Activated T-cell treated with anti-CD3 and anti-CD28 coated beads, Interleukin-2, amount 50 U/mL, for 72 hours (primary cell): ENCODE measurements at regions not wholly inside any gene's neighbourhood (a gene's known extent, or its start where the extent isn't known, plus 50 kb on each side); places are given as distances from the start of the nearest gene placed in this dataset.
"Not testable (repeated sequence)": the region's sequence is repeated elsewhere in the genome, so short reads cannot be mapped to it uniquely, and the experiment has no call there.

Experiments used
- ATAC-seq, 2 donors: fragments of 150-1000 bp; cut with Tn5 transposase; replicated peaks in 1 of 2; 2 replicates each; pipeline ENCODE4 v1.10.0; 2021; ENCODE audit warnings: moderate library complexity in 2 of 2, mild to moderate bottlenecking in 1 of 2
- DNase-seq, 2 donors: peaks; one replicate each; pipeline ENCODE4 v3.0.0; 2021 to 2022; ENCODE audit warnings: mixed read lengths in 1 of 2
- H3K27ac Mint-ChIP-seq: one replicate; pipeline ENCODE4 v1.8.0; 2022; ENCODE audit warnings: mild to moderate bottlenecking, moderate library complexity, mixed read lengths
- H3K27me3 Mint-ChIP-seq: one replicate; pipeline ENCODE4 v1.8.0; 2022; ENCODE audit warnings: low read depth, mixed read lengths
- H3K36me3 Mint-ChIP-seq, 2 donors: one replicate each; pipeline ENCODE4 v1.8.0; 2022; ENCODE audit warnings: mixed read lengths in 2 of 2, mild to moderate bottlenecking in 1 of 2; ENCODE audit not compliant: insufficient read depth in 2 of 2
- H3K4me1 Mint-ChIP-seq: one replicate; pipeline ENCODE4 v1.8.0; 2022; ENCODE audit warnings: low read depth, mixed read lengths
- H3K4me3 Mint-ChIP-seq, 2 donors: one replicate each; pipeline ENCODE4 v1.8.0; 2022; ENCODE audit warnings: mild to moderate bottlenecking in 2 of 2, mixed read lengths in 2 of 2, moderate library complexity in 2 of 2
- H3K9me3 Mint-ChIP-seq, 2 donors: one replicate each; pipeline ENCODE4 v1.8.0; 2022; ENCODE audit warnings: mixed read lengths in 2 of 2

DNA sequence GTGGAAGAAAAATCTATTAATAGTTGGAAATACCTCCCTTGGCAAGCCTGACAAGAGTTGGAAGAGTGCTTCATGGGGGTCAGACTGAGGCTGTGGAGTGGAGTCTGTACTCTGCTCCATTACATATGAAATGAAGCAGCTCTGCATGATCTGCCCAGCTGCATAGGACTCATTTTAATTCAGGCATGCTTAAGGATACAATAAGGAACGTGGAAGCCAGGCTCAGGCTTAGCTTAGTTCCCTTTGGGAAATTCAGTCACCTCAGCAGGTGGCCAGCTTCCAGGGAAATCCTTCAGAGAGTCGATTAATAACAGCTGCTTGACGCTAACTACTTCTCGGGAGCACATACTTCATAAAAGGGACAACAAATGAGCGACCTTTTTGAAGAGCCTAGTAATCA is 1672.9 kb upstream of the WWC1 start:
- ATAC-seq = no peak
- Mint-ChIP-seq H3K9me3 (peaks cover 8 to 11% of the 10 kb centered on the region in 2 donors), H3K4me1 (no peaks in the 10 kb centered on the region), H3K27ac (no peak overlapping the region), H3K27me3 (no peaks in the 10 kb centered on the region), H3K4me3 (no peak overlapping the region), H3K36me3 (no peaks in the 10 kb centered on the region)
- DNase-seq = no peak

DNA sequence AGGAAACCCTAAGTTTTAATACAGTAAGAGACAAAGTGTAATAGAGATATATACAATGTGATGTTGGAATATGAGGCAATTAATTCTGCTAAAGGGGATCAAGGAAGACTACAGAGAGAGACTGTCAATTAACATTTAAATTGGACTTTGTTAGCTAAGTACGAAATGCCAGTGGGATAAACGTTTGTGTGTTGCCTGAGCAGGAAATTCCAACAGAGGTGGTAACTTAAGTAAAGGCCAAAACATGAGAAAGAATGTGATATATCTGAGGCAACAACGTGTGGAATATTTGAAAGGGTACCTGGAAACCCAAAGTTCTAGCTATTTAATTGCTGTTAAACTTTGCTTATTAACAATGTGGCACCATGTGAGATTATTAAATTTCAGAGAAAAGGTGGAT is 1666.9 kb upstream of the WWC1 start:
- no peak for DNase-seq
- H3K36me3 Mint-ChIP-seq = no peaks in the 10 kb centered on the region
- no peak overlapping the region for H3K27ac Mint-ChIP-seq
- H3K27me3 Mint-ChIP-seq = no peaks in the 10 kb centered on the region
- no peak for ATAC-seq
- H3K4me1 Mint-ChIP-seq = no peaks in the 10 kb centered on the region
- H3K4me3 Mint-ChIP-seq = no peak overlapping the region
- peaks cover 6 to 9% of the 10 kb centered on the region in 2 donors for H3K9me3 Mint-ChIP-seq

DNA sequence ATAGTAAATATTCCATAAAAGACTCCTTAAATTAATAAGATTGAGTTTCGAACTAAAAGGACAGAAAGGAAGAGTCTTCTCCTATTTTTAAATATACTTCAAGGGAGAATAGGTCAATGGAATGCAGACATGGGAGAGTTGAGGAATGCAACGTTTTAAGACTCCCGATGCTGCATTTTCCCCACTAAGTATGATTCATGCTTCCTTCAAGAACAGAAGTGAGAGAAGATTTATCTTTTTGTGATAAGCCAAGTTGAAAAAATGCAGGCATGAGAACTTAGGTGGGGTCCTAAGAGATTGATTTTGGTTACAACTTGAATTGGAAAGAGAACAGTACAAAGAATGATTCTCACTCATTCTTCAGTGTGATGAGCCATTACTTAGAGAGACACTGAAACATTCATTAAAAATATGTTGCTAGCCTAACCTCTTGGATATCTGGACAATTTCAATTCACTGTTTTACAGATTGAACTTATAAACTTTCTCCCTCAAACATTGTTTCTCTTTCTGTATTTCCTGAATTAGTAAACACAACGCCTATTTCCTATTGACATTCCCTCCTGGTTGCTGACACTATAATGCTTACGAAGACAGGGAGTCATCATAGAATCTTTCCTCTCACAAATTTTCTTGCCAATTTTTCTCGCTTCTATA is 1666.1 kb upstream of the WWC1 start:
- H3K27me3 Mint-ChIP-seq = no peaks in the 10 kb centered on the region
- no peaks in the 10 kb centered on the region for H3K4me1 Mint-ChIP-seq
- no peak for DNase-seq
- peaks cover 3 to 6% of the 10 kb centered on the region in 2 donors for H3K9me3 Mint-ChIP-seq
- no peak for ATAC-seq
- H3K27ac Mint-ChIP-seq = no peak overlapping the region
- no peak overlapping the region for H3K4me3 Mint-ChIP-seq
- no peaks in the 10 kb centered on the region for H3K36me3 Mint-ChIP-seq

DNA sequence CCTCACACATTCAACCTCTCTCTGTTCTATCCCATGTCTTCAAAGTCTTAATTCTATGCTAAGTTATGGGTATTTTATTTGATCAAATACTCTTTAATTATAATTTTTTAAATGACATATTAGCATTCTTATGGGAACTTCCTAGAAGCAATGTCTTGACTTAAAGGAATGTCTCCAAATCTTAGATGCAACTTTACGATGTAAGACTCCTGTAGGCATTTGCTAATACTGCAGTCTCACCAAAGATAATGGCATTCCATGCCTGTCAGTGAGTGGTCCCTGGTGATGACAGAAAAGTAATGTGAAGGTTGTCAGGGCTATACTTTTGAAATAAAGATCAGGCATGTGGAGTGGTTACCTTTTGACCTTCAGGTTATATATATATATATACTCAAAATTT is 1654.2 kb upstream of the WWC1 start:
- Mint-ChIP-seq H3K27me3 (no peaks in the 10 kb centered on the region), H3K4me1 (no peaks in the 10 kb centered on the region), H3K4me3 (no peak overlapping the region)

DNA sequence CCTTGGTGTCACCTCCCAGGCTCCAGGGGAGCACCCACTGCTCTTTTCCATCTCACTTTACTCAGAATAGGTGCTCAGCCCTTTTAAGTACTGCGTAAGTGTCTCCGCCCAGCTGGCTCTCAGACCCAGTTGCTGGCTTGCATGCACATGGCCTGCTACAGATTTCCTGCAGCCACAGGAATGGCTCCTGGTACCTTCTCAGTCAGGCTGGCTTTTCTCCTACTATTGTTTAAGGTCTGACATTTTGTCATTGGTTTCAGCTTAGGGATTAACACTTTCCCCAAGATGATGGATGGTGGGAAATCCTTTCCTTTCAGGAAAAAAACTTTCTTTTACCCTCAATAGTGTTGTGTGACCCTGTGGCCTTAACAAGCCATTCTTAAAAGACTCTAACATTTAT is 1652.3 kb upstream of the WWC1 start:
- ATAC-seq (no peak), DNase-seq (no peak)
- H3K9me3 Mint-ChIP-seq = peaks cover 0 to 3% of the 10 kb centered on the region in 2 donors
- H3K36me3 Mint-ChIP-seq = no peaks in the 10 kb centered on the region
- H3K27me3 Mint-ChIP-seq = no peaks in the 10 kb centered on the region
- H3K27ac Mint-ChIP-seq = no peak overlapping the region
- no peaks in the 10 kb centered on the region for H3K4me1 Mint-ChIP-seq
- no peak overlapping the region for H3K4me3 Mint-ChIP-seq

More for the DNA sequence above, 1654.2 kb upstream of the WWC1 start:
- Mint-ChIP-seq H3K27ac (no peak overlapping the region), H3K9me3 (peaks cover 2 to 3% of the 10 kb centered on the region in 2 donors), H3K36me3 (no peaks in the 10 kb centered on the region)
- DNase-seq = no peak
- no peak for ATAC-seq

DNA sequence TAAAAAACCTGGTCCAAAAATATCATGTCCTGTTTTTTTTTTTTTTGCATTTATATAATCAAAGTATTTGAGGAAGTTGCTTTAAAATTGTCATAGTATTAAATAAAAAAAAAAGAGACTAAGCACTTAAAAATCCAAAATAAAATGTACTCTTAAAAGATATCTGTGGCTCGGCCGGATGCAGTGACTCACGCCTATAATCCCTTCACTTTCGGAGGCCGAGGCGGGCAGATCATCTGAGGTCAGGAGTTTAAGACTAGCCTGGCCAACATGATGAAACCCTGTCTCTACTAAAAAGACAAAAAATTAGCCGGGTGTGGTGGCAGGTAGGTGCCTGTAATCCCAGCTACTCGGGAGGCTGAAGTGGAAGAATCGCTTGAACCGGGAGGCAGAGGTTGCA is 1651.3 kb upstream of the WWC1 start:
- H3K27me3 Mint-ChIP-seq, H3K4me1 Mint-ChIP-seq, H3K9me3 Mint-ChIP-seq, DNase-seq, ATAC-seq, H3K27ac Mint-ChIP-seq, H3K4me3 Mint-ChIP-seq, H3K36me3 Mint-ChIP-seq: not testable (repeated sequence)

DNA sequence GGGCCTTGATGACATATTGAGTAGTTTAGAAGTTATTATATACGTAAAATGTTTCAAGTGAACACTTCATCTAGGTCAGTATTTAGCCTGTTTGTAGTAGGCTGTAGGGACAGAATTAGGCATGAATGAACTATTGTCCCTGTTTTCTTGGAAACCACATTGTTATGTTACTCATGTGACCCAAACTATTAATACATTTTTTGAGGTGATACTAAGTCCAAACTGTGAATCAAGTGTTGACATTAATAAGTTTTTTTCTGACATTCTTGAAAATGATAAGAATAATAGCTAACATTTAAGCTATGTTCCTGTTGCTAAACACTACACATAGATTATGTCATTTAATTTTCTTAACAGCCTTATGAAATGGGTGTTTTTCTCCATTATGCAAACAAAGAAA is 1642.7 kb upstream of the WWC1 start:
- ATAC-seq (no peak), DNase-seq (no peak)
- H3K27ac Mint-ChIP-seq = no peak overlapping the region
- H3K9me3 Mint-ChIP-seq = peaks cover 5% of the 10 kb centered on the region in 2 donors
- peaks cover 0 to under 1% of the 10 kb centered on the region in 2 donors for H3K36me3 Mint-ChIP-seq
- no peaks in the 10 kb centered on the region for H3K27me3 Mint-ChIP-seq
- H3K4me3 Mint-ChIP-seq = no peak overlapping the region
- H3K4me1 Mint-ChIP-seq = no peaks in the 10 kb centered on the region

DNA sequence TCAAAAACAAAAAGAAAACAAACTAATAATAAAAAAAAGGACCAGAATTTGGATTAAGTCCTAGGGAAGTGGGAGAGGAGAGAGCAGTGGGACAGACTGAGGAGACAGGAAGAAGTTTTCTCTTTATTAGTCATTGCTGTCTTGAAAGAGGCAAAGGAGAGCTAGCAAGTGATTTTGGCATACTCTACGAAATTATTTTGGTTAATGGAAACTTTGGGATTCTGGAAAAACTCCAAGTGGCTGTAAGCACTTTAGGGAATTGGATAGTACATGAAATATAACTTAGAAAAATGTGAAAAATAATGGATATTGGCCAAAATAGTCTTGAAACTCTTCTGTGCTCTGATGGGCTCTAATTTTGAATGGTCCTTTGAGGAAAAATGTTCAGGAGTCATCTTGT is 1641.8 kb upstream of the WWC1 start:
- Mint-ChIP-seq H3K27me3 (no peaks in the 10 kb centered on the region), H3K36me3 (peaks cover 0 to 1% of the 10 kb centered on the region in 2 donors), H3K9me3 (peaks cover under 1 to 3% of the 10 kb centered on the region in 2 donors)

DNA sequence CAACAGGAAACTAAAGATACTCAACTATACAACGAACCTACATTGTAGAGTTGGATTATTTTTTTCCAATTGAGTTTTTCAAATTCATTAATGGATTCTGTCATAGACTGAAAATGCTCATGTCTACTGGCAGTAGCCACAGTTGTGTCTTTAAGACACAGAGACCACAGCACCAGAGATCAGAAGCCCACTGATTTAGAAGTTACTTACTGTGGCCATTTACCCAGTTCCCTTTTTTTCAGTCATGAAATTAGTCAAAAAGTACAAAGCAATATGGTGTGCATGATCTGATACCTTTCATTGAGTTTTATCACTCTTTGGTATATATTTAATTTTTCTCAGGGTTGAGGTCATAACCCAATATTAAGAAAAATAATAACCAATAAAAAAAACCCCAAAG is 1640.2 kb upstream of the WWC1 start:
- ATAC-seq = no peak
- no peak overlapping the region for H3K27ac Mint-ChIP-seq
- no peak for DNase-seq

More for the DNA sequence above, 1641.8 kb upstream of the WWC1 start:
- DNase-seq = no peak
- H3K27ac Mint-ChIP-seq = no peak overlapping the region
- H3K4me3 Mint-ChIP-seq = no peak overlapping the region
- no peak for ATAC-seq
- no peaks in the 10 kb centered on the region for H3K4me1 Mint-ChIP-seq

DNA sequence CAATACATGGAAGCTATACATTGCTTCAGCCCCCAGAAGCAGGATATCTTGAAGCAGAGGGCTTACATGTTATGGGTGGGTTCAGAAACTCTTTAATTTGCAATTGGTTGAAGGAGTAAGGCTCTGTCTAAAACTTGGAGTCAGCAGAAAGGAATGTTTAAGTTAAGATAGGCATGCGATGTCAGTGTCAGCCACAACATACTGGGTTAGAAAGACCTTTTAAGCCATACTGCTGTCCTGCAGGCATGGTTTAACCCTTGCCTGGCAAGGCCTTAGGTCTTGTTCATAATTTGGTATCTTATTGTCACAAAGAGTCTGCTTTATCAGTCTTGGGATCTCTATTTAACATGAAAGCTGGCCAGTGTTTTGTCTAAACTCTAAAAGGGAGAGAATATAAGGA is 1619.6 kb upstream of the WWC1 start:
- no peaks in the 10 kb centered on the region for H3K4me1 Mint-ChIP-seq
- H3K36me3 Mint-ChIP-seq = peaks cover 0 to 2% of the 10 kb centered on the region in 2 donors
- peaks cover 9 to 12% of the 10 kb centered on the region in 2 donors for H3K9me3 Mint-ChIP-seq
- ATAC-seq (no peak), DNase-seq (no peak)
- H3K4me3 Mint-ChIP-seq = no peak overlapping the region
- H3K27ac Mint-ChIP-seq = no peak overlapping the region
- no peaks in the 10 kb centered on the region for H3K27me3 Mint-ChIP-seq

More for the DNA sequence above, 1640.2 kb upstream of the WWC1 start:
- H3K27me3 Mint-ChIP-seq = no peaks in the 10 kb centered on the region
- peaks cover 2 to 3% of the 10 kb centered on the region in 2 donors for H3K9me3 Mint-ChIP-seq
- no peak overlapping the region for H3K4me3 Mint-ChIP-seq
- no peaks in the 10 kb centered on the region for H3K4me1 Mint-ChIP-seq
- peaks cover 0 to 1% of the 10 kb centered on the region in 2 donors for H3K36me3 Mint-ChIP-seq

DNA sequence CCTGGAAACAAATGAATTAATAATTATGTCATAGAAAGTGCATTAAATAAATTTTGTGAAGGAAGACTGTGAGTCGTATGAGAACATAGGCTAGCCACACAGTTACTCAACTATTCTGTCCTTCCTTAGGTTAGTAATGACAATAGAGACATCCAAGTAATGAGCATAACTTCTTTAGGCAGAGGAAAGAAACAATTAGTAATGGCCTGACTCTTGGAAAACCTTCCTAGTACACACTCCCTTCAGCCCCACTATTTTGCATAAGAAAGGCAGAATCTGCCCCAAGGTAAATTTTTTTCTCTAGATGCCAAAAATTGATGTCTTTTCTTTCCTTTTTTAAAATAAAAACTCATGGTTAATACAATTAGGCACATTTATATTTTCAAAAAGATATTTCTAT is 1619.0 kb upstream of the WWC1 start:
- Mint-ChIP-seq H3K27ac (no peak overlapping the region), H3K27me3 (no peaks in the 10 kb centered on the region), H3K4me3 (no peak overlapping the region), H3K9me3 (peaks cover 9 to 12% of the 10 kb centered on the region in 2 donors), H3K4me1 (no peaks in the 10 kb centered on the region), H3K36me3 (peaks cover 0 to 2% of the 10 kb centered on the region in 2 donors)
- ATAC-seq (no peak), DNase-seq (no peak)

DNA sequence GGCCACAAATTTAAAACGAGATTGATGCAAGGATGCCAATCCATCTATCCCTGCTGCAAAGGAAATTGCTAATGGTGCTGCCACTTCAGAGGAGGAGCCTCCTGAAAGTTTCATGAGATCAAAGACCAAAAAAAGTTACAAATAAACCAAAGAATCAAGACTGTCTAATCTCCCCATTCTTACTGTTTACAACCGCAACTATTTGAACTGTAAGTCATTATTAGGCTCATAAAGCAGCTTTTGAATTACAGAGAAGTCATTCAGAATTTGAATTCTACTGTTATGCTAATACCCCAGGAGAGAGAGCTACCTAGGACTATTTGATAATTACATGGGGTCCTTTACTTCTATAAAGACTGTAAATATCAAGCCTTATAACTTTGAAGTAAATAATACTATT is 1613.6 kb upstream of the WWC1 start:
- DNase-seq (no peak), ATAC-seq (no peak)
- H3K27me3 Mint-ChIP-seq = no peaks in the 10 kb centered on the region
- H3K9me3 Mint-ChIP-seq = peaks cover 2 to 11% of the 10 kb centered on the region in 2 donors
- peaks cover 1 to 2% of the 10 kb centered on the region in 2 donors for H3K36me3 Mint-ChIP-seq
- H3K4me1 Mint-ChIP-seq = no peaks in the 10 kb centered on the region
- no peak overlapping the region for H3K4me3 Mint-ChIP-seq
- no peak overlapping the region for H3K27ac Mint-ChIP-seq

DNA sequence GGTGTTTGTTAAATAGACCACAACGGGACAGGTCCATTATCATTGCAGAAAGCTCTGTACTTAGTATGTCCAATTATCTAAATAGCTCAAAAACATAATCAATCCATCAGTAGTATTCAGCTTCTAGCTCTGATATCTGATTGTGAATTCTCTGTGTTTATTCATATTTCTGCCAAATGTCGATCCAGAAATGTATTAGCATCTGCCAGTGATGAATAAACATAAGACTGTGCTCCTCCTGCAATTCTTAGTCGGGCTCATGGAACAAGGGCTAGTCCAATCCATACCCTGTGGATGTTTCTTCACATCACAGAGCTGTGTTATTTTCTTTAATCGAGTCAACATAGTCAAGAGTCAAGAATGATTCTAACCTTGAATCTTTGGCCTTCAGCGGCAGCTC is 1612.1 kb upstream of the WWC1 start:
- H3K4me3 Mint-ChIP-seq = no peak overlapping the region
- H3K27me3 Mint-ChIP-seq = no peaks in the 10 kb centered on the region
- no peak overlapping the region for H3K27ac Mint-ChIP-seq
- DNase-seq = no peak
- no peaks in the 10 kb centered on the region for H3K4me1 Mint-ChIP-seq
- ATAC-seq = no peak
- H3K9me3 Mint-ChIP-seq = peaks cover 5 to 14% of the 10 kb centered on the region in 2 donors
- H3K36me3 Mint-ChIP-seq = peaks cover 1 to 2% of the 10 kb centered on the region in 2 donors

DNA sequence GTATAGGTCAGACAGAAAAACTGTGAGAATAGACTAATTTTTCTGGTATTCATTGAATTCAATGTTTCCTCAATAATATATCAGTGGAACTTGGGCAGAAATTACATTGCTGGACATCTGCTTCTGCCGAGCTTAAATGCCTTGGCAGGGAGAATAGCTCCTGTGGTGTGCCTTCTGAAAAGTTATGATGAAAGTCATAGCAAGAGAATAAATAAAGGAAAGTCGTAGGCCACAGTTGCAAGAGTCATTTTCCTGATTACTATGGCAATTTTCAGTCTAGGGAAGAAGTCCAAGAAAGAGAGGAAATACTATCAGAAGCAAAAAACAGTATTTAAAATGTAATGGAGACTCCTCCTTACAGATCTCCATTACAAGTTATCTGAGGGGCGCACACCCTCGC is 1596.1 kb upstream of the WWC1 start:
- DNase-seq (no peak), ATAC-seq (no peak)
- no peak overlapping the region for H3K27ac Mint-ChIP-seq
- H3K4me1 Mint-ChIP-seq = no peaks in the 10 kb centered on the region
- H3K27me3 Mint-ChIP-seq = no peaks in the 10 kb centered on the region
- H3K36me3 Mint-ChIP-seq = peaks cover 0 to 1% of the 10 kb centered on the region in 2 donors
- H3K4me3 Mint-ChIP-seq = no peak overlapping the region
- H3K9me3 Mint-ChIP-seq = peaks cover 10 to 11% of the 10 kb centered on the region in 2 donors
